GM12864 (cell line): ENCODE measurements at regions not wholly inside any gene's neighbourhood (a gene's known extent, or its start where the extent isn't known, plus 50 kb on each side); places are given as distances from the start of the nearest gene placed in this dataset.

Source experiments
- DNase-seq: peaks from one replicate; pipeline ENCODE4 v3.0.0-alpha.2; 2011; ENCODE audit warnings: low read depth
- H3K4me3 ChIP-seq: 2 replicates; pipeline ENCODE4 v1.5.1; 2011; ENCODE audit warnings: mild to moderate bottlenecking, low read depth, low read length, control low read depth
- TF ChIP-seq, protein P1 (sequence below): IDR thresholded peaks from 2 replicates; pipeline ENCODE4 v1.5.1; 2011; ENCODE audit warnings: low read depth, mild to moderate bottlenecking, moderate library complexity, low read length, control low read depth, inconsistent platforms; ENCODE audit errors: missing control alignments

DNA sequence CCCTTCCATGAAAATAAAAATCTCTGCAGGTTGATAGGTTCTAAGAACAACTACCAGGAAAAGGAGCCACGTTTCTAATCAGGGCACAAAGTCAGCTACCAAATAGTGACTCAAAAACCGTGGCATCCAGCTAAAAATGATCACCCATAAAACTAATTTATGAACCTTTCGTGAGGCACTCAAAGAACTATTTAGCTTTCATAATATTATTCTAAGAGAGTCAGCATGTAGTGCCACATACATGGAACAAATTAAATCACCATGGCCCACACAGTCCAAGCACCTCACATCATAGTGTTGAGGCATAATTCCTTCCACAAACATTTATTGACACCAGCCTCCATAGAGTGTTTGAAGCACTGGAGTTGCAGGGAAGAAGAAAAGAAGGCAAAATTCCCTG lies 252.0 kb upstream of the PPARGC1A start:
- no peak for DNase-seq
- no peak overlapping the region for H3K4me3 ChIP-seq
- TF ChIP-seq, protein P1, sequence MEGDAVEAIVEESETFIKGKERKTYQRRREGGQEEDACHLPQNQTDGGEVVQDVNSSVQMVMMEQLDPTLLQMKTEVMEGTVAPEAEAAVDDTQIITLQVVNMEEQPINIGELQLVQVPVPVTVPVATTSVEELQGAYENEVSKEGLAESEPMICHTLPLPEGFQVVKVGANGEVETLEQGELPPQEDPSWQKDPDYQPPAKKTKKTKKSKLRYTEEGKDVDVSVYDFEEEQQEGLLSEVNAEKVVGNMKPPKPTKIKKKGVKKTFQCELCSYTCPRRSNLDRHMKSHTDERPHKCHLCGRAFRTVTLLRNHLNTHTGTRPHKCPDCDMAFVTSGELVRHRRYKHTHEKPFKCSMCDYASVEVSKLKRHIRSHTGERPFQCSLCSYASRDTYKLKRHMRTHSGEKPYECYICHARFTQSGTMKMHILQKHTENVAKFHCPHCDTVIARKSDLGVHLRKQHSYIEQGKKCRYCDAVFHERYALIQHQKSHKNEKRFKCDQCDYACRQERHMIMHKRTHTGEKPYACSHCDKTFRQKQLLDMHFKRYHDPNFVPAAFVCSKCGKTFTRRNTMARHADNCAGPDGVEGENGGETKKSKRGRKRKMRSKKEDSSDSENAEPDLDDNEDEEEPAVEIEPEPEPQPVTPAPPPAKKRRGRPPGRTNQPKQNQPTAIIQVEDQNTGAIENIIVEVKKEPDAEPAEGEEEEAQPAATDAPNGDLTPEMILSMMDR: no peak

DNA sequence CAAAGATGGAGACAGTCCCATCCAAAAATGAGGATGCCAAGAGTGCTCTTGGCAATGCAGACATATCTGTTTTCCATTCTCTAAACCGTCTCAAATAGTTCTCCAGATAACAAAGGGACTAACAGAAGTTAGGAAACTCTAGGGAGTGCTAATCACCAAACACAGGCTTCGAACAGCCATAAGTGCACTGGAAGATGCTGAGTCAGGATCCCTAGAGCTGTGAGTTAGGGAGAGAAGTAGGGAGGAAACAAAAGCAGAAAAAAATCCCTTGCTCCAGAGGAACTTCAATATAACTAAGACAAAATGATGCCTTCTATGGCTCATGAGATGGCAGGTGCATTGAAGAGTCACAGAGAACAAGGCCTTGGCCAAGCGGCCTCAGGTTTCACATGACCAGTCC lies 251.0 kb upstream of the PPARGC1A start:
- TF ChIP-seq, protein P1: no peak
- H3K4me3 ChIP-seq: no peak overlapping the region
- DNase-seq: no peak

DNA sequence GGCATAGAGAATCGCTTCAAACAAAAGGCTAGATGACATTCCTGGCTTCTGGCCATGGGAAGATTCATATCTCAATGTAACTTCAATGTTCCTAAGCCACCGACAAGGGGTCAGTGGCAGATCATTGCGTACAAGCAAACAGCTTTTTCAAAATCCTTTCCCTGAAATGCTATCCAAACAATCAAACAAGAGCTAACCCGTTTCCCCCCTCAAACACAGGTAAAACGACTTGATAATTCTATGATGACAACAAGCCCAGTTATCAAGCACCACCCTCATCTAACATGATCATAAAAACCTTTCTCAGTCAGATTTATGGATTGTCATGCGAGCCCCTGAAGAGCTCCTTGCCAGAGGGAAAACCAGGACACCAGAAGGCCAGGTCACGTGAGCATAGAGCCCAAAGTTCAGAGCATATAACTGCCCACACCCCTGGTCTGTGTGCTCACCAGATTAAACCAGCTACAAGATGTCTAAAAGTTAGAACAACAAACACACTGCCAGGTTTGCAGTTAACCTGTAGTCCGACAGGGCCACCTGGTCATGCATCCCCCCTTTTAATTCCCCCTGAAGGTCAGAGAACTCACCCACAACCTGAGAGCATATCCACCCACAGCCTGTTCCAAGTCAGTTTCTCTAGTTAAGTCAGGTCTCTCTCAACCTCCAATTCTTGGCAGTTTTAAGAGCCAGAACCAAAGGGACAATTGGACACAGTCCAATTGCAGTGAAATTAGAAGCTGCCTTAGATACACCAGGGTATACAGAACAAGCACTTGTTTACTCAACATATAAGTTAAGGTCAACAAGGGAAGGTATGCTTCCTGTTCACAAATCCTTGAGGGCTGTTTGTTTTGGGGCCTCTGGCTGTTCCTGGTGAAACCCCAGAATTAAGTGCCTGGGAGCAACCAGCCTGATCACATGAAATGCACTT lies 248.1 kb upstream of the PPARGC1A start:
- no peak overlapping the region for H3K4me3 ChIP-seq
- TF ChIP-seq, protein P1: no peak
- DNase-seq: no peak

DNA sequence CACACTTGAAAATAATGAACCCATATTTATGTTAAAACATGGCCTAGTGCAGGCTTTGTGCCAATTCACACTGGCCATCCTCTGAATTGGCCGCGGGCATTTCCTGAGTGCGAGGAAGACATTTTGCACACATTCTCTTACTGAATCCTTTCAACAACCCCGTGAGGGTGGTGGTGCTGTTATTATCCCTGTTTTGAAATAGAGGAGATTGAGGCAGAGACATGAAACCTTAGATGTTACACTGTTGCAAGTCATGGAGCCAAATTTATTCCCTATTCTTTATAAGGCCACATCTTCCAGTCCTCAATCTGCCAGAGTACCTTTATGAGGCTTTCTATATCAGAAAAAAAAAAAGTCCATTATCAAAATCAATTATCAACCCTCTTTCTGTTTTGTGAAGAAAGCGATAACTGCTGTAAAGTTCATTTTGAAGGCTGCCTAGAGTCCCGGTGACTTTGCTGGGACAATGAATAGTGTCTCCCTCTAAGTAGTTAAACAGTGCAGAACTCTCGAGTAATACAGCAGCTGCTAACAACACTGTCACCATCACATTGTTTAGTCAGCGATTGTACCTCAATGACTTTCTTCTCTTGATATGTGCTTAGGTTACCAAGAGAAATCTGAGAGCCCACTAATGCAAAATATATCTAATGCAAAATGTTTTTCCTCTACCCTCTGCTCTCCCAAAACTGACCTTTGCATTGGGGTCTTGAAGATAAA lies 242.3 kb upstream of the PPARGC1A start:
- TF ChIP-seq, protein P1: no peak
- no peak for DNase-seq
- H3K4me3 ChIP-seq: no peak overlapping the region

DNA sequence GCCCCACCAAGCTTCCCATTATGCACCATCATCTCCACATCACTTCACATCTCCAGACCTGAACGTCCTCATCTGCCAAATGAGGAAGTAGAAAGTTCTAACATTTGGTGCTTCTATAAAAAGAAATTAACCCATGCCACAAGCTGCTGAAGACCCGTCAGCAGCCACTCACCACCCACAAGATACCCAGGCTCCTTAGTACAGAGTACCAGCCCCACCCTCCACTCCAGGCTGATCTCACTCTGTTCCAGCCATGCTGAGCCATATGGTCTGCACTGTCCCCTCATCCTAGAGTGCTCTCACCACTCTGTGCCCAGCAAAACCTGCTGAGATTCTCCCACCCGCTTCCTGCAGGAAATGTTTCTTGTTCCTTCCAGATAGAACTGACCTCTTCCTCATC lies 240.8 kb upstream of the PPARGC1A start:
- TF ChIP-seq, protein P1: no peak
- DNase-seq: no peak
- H3K4me3 ChIP-seq: no peak overlapping the region

DNA sequence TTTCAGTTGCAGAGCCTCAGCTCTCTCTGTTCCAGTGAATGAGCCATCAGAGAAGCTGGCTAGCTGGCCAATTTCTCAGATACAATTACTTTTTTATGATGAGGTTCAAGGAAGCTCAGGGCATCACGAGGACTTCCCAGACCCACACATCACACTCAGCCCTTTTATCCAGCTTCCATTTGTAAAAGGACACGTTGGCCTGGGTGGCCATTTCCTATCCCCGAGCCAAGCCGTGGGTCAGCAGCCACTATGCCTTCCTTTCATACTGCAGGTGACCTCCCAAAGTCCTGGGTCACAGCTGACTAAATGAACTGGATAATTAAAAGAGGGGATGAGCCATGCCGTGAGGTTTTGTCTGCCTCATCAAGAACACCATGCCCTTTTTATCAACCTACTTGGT lies 236.9 kb upstream of the PPARGC1A start:
- DNase-seq: no peak
- H3K4me3 ChIP-seq: no peak overlapping the region
- TF ChIP-seq, protein P1: no peak
